GM18870 (cell line): ENCODE measurements at regions not wholly inside any gene's neighbourhood (a gene's known extent, or its start where the extent isn't known, plus 50 kb on each side); places are given as distances from the start of the nearest gene placed in this dataset.

Experiments used
- ATAC-seq: cut with Tn5 transposase; IDR thresholded peaks from one replicate; pipeline ENCODE4 v1.9.1; 2021; ENCODE audit warnings: moderate library complexity; ENCODE audit not compliant: unreplicated experiment

GRCh38 chr7:33841031-33841430 is 64.3 kb upstream of the BMPER start:
- ATAC-seq = no peak

- ATAC-seq = no peak
Measured at GRCh38 chr7:33841705-33842129, 63.6 kb upstream of the BMPER start.

GRCh38 chr7:33842150-33842549 is 63.2 kb upstream of the BMPER start:
- no peak for ATAC-seq

GRCh38 chr7:33845991-33846509 is 59.3 kb upstream of the BMPER start:
- ATAC-seq = no peak

- ATAC-seq = no peak
Measured at GRCh38 chr7:33849004-33849403, 56.3 kb upstream of the BMPER start.

- ATAC-seq = no peak
Measured at GRCh38 chr7:33849971-33850559, 55.3 kb upstream of the BMPER start.

GRCh38 chr7:33850768-33851167 is 54.6 kb upstream of the BMPER start:
- ATAC-seq = no peak

GRCh38 chr7:33852838-33853237 is 52.5 kb upstream of the BMPER start:
- no peak for ATAC-seq

GRCh38 chr7:33853361-33854062 is 51.8 kb upstream of the BMPER start:
- ATAC-seq = no peak

- ATAC-seq = no peak
Measured at GRCh38 chr7:33854178-33854577, 51.2 kb upstream of the BMPER start.

GRCh38 chr7:33854801-33855350 is 50.5 kb upstream of the BMPER start:
- ATAC-seq = no peak
